H1 (cell line): ENCODE measurements at regions not wholly inside any gene's neighbourhood (a gene's known extent, or its start where the extent isn't known, plus 50 kb on each side); places are given as distances from the start of the nearest gene placed in this dataset.

ENCODE experiments used
- CTCF ChIA-PET: fragments of 300-600 bp; sonication (Branson Sonifier 250); formaldehyde crosslinking; loops from one replicate; lab custom pipeline; 2021; ENCODE audit not compliant: partially characterized antibody; lab: Charles Lee
- POLR2A ChIA-PET: fragments of 300-600 bp; sonication (Branson Sonifier 250); formaldehyde crosslinking; loops from one replicate; lab custom pipeline; 2021; ENCODE audit warnings: inconsistent platforms; ENCODE audit not compliant: partially characterized antibody; lab: Charles Lee
- DNase-seq, 2 experiments: peaks; one replicate each; pipeline versions ENCODE4 v3.0.0 to v3.0.0-alpha.2; 2010 to 2022; ENCODE audit warnings: low spot score in 2 of 2, low read depth in 1 of 2, mixed read lengths in 1 of 2
- FAIRE-seq: peaks from 2 replicates; lab custom pipeline; 2011; peaks lifted over from hg19 to GRCh38; lab: Jason Lieb, UNC
- H2AFZ ChIP-seq: 2 replicates; pipeline ENCODE4 v1.8.1; 2012; ENCODE audit warnings: low read length, inconsistent platforms
- H2AK5ac ChIP-seq: 2 replicates; pipeline ENCODE4 v1.6.1; 2013; ENCODE audit warnings: low read depth, low read length
- H2BK120ac ChIP-seq: replicated peaks from 2 replicates; pipeline ENCODE3; 2013; ENCODE audit warnings: low read depth, low read length, inconsistent platforms
- H2BK12ac ChIP-seq: 2 replicates; pipeline ENCODE4 v1.6.1; 2013; ENCODE audit warnings: low read depth, low read length
- H2BK15ac ChIP-seq: 2 replicates; pipeline ENCODE4 v1.6.1; 2013; ENCODE audit warnings: low read length
- H2BK20ac ChIP-seq: 2 replicates; pipeline ENCODE4 v1.6.1; 2013; ENCODE audit warnings: low read length
- H2BK5ac ChIP-seq: 2 replicates; pipeline ENCODE4 v1.6.1; 2013; ENCODE audit warnings: low read depth, low read length
- H3K14ac ChIP-seq: 2 replicates; pipeline ENCODE4 v1.6.1; 2013; ENCODE audit warnings: inconsistent platforms; ENCODE audit not compliant: insufficient read length
- H3K18ac ChIP-seq: 2 replicates; pipeline ENCODE4 v1.6.1; 2013; ENCODE audit warnings: low read length; ENCODE audit errors: extremely low read depth
- H3K23ac ChIP-seq: 2 replicates; pipeline ENCODE4 v1.6.1; 2013; ENCODE audit warnings: inconsistent platforms; ENCODE audit not compliant: insufficient read length
- H3K23me2 ChIP-seq: 2 replicates; pipeline ENCODE4 v1.6.1; 2013; ENCODE audit warnings: low read depth, low read length
- H3K27ac ChIP-seq: 2 replicates; pipeline ENCODE4 v1.6.1; 2011; ENCODE audit warnings: low read depth, low read length, inconsistent platforms
- H3K27me3 ChIP-seq, 4 experiments: replicated peaks in 1 of 4; 1 replicate in 1 of 4; 2 replicates in 3 of 4; pipeline versions ENCODE4 v1.6.1 to v1.8.1; 2011 to 2013; ENCODE audit warnings: low read length in 3 of 4, mild to moderate bottlenecking in 3 of 4, inconsistent platforms in 2 of 4, mixed read lengths in 2 of 4, moderate library complexity in 1 of 4; ENCODE audit not compliant: control insufficient read depth in 3 of 4, insufficient read depth in 3 of 4; ENCODE audit errors: extremely low read depth in 1 of 4
- H3K36me3 ChIP-seq, 4 experiments: 2 replicates each; pipeline versions ENCODE4 v1.6.1 to v1.8.1; 2011 to 2013; ENCODE audit warnings: mild to moderate bottlenecking in 4 of 4, low read length in 3 of 4, moderate library complexity in 2 of 4, control low read depth in 1 of 4, inconsistent platforms in 1 of 4; ENCODE audit not compliant: insufficient read depth in 4 of 4, control insufficient read depth in 2 of 4
- H3K4ac ChIP-seq: replicated peaks from 2 replicates; pipeline ENCODE3; 2013; ENCODE audit warnings: low read length, low read depth, mixed read lengths, inconsistent platforms; ENCODE audit not compliant: insufficient read length
- H3K4me1 ChIP-seq, 4 experiments: replicated peaks in 1 of 4; 1 replicate in 1 of 4; 2 replicates in 3 of 4; pipeline versions ENCODE4 v1.6.1 to v1.8.1; 2011 to 2013; ENCODE audit warnings: low read length in 3 of 4, inconsistent platforms in 2 of 4, mixed read lengths in 1 of 4; ENCODE audit not compliant: insufficient read depth in 4 of 4, control insufficient read depth in 3 of 4
- H3K4me2 ChIP-seq, 2 experiments: 2 replicates each; pipeline versions ENCODE4 v1.6.1 to v1.8.1; 2011 to 2013; ENCODE audit warnings: low read depth in 2 of 2, low read length in 2 of 2, control low read depth in 1 of 2, inconsistent platforms in 1 of 2, mild to moderate bottlenecking in 1 of 2; ENCODE audit not compliant: insufficient read depth in 1 of 2
- H3K4me3 ChIP-seq, 4 experiments: fragments of 200-600, 300-600 bp in 1 of 4; sonication (generic), shearing (Covaris generic), sonication (Bioruptor Twin) in 1 of 4; 2 replicates each; pipeline versions ENCODE4 v1.5.1 to v1.8.1; 2011 to 2016; ENCODE audit warnings: low read length in 4 of 4, low read depth in 3 of 4, control low read depth in 2 of 4, inconsistent platforms in 2 of 4, mild to moderate bottlenecking in 2 of 4, mixed read lengths in 1 of 4, moderate library complexity in 1 of 4; ENCODE audit not compliant: insufficient read depth in 2 of 4; ENCODE audit errors: extremely low read depth in 1 of 4
- H3K56ac ChIP-seq: replicated peaks from 2 replicates; pipeline ENCODE3; 2013; ENCODE audit warnings: low read depth, mild to moderate bottlenecking, mixed read lengths, low read length, inconsistent platforms; ENCODE audit not compliant: insufficient read length
- H3K79me1 ChIP-seq: 2 replicates; pipeline ENCODE4 v1.6.1; 2013; ENCODE audit warnings: low read depth, low read length, control low read depth
- H3K79me2 ChIP-seq, 2 experiments: 2 replicates each; pipeline versions ENCODE4 v1.6.1 to v1.8.1; 2012 to 2013; ENCODE audit warnings: low read length in 2 of 2, mild to moderate bottlenecking in 2 of 2, inconsistent platforms in 1 of 2; ENCODE audit not compliant: insufficient read depth in 2 of 2, control insufficient read depth in 1 of 2
- H3K9ac ChIP-seq, 4 experiments: replicated peaks in 1 of 4; 1 replicate in 1 of 4; 2 replicates in 3 of 4; pipeline versions ENCODE4 v1.6.1 to v1.8.1; 2011 to 2013; ENCODE audit warnings: low read depth in 3 of 4, low read length in 3 of 4, control low read depth in 2 of 4, mild to moderate bottlenecking in 2 of 4, moderate library complexity in 2 of 4, inconsistent platforms in 1 of 4; ENCODE audit errors: extremely low read depth in 1 of 4
- H3K9me3 ChIP-seq, 2 experiments: 2 replicates each; pipeline versions ENCODE4 v1.6.1 to v1.8.1; 2012 to 2013; ENCODE audit warnings: mild to moderate bottlenecking in 2 of 2, moderate library complexity in 2 of 2, control low read depth in 1 of 2, inconsistent platforms in 1 of 2, low read depth in 1 of 2, low read length in 1 of 2, mixed read lengths in 1 of 2; ENCODE audit not compliant: insufficient read depth in 2 of 2
- H4K20me1 ChIP-seq, 2 experiments: replicated peaks in 1 of 2; 2 replicates each; pipeline versions ENCODE3 to v1.8.1; 2011 to 2013; ENCODE audit warnings: inconsistent platforms in 2 of 2, low read length in 2 of 2, mild to moderate bottlenecking in 1 of 2; ENCODE audit not compliant: insufficient read depth in 2 of 2, control insufficient read depth in 1 of 2
- H4K5ac ChIP-seq: 2 replicates; pipeline ENCODE4 v1.6.1; 2013; ENCODE audit warnings: low read length, low read depth, mixed read lengths, inconsistent platforms; ENCODE audit not compliant: insufficient read length
- H4K8ac ChIP-seq: 2 replicates; pipeline ENCODE4 v1.8.0; 2013; ENCODE audit warnings: mild to moderate bottlenecking, moderate library complexity, low read length, inconsistent platforms; ENCODE audit not compliant: insufficient read depth; ENCODE audit errors: extremely low read depth
- H4K91ac ChIP-seq: replicated peaks from 2 replicates; pipeline ENCODE3; 2013; ENCODE audit warnings: low read length, mixed read lengths, inconsistent platforms; ENCODE audit not compliant: insufficient read length
- CTCF ChIP-seq, 3 experiments: IDR thresholded peaks; 1 replicate in 2 of 3; 2 replicates in 1 of 3; pipeline versions ENCODE4 v1.5.1 to v1.6.1; 2011; ENCODE audit warnings: low read length in 3 of 3, mild to moderate bottlenecking in 3 of 3, inconsistent platforms in 2 of 3, low read depth in 1 of 3, moderate library complexity in 1 of 3; ENCODE audit not compliant: insufficient read depth in 1 of 3; ENCODE audit errors: control extremely low read depth in 1 of 3
- RAD21 ChIP-seq, 2 experiments: IDR thresholded peaks in 1 of 2; conservative IDR thresholded peaks in 1 of 2; 2 replicates each; pipeline ENCODE4 v1.6.1; 2011; ENCODE audit warnings: low read depth in 2 of 2, low read length in 2 of 2, improper control_type of control experiment in 1 of 2, inconsistent platforms in 1 of 2, mild to moderate bottlenecking in 1 of 2, moderate library complexity in 1 of 2
- TAF1 ChIP-seq: IDR thresholded peaks from 2 replicates; pipeline ENCODE4 v1.6.1; 2011; ENCODE audit warnings: mild to moderate bottlenecking, low read depth, low read length
- TEAD4 ChIP-seq: IDR thresholded peaks from 2 replicates; pipeline ENCODE4 v1.6.1; 2012; ENCODE audit warnings: low read depth, low read length, inconsistent platforms, mixed read lengths
- WGBS, 2 experiments: shearing (Covaris generic) in 1 of 2; methylation state at CpG; one replicate each; pipeline versions ENCODE4 v1.1.6 to v1.1.7; 2013 to 2015; ENCODE audit warnings: low lambda C conversion rate in 2 of 2, mixed read lengths in 2 of 2, inconsistent platforms in 1 of 2, low coverage in 1 of 2, missing lambda C conversion rate in 1 of 2; ENCODE audit not compliant: insufficient replicate concordance in 2 of 2, insufficient coverage in 1 of 2, insufficient read length in 1 of 2; ENCODE audit errors: extremely low coverage in 1 of 2, missing lambda C conversion rate in 1 of 2; 5-methylcytosine and 5-hydroxymethylcytosine counted together

- no peak overlapping the region for H3K14ac ChIP-seq
- no peaks in the 10 kb centered on the region for H3K79me1 ChIP-seq
- no peaks in the 10 kb centered on the region; a peak in 1 of 7 replicates for H3K4me1 ChIP-seq
- ChIA-PET CTCF (interaction anchor here (0.6 to 1.5 kb wide), 14 partner anchors 10 to 309 kb away, joined by 3 to 6 read pairs (median 4); no protein-coding TSS in a partner anchor), POLR2A (no interaction called here)
- H2BK12ac ChIP-seq = no peak overlapping the region
- no peak overlapping the region for H2BK5ac ChIP-seq
- no peak overlapping the region for H3K18ac ChIP-seq
- H4K91ac ChIP-seq = no peak overlapping the region
- no peak overlapping the region for H3K4me2 ChIP-seq
- no peak overlapping the region for H2AK5ac ChIP-seq
- TF ChIP-seq RAD21 (IDR thresholded peaks at IDR 0.05 in 1 of 2, conservative IDR thresholded peaks at IDR 0.05 in 1 of 2; ENCODE audit: low read depth in 2 of 2, low read length in 2 of 2) (peak; percentile 58 to 62), TEAD4 (peak; percentile 44; the same call in 1 of the 2 replicates), CTCF (IDR thresholded peaks at IDR 0.05; ENCODE audit: control extremely low read depth in 1 of 3, insufficient read depth in 1 of 3, low read depth in 1 of 3, low read length in 3 of 3) (peak; percentile 53 to 59 (median 55)), TAF1 (no peak)
- no peak overlapping the region for H2BK120ac ChIP-seq
- H3K23me2 ChIP-seq = no peaks in the 10 kb centered on the region
- no peak overlapping the region for H3K23ac ChIP-seq
- 70 to 100% methylated on average over 1 to 2 of the region's 2 CpGs for WGBS, 2 experiments
- H4K5ac ChIP-seq = no peak overlapping the region
- FAIRE-seq (peak; percentile 63), DNase-seq (no peak)
- H3K27ac ChIP-seq = no peak overlapping the region
- no peaks in the 10 kb centered on the region for H3K27me3 ChIP-seq
- H3K4ac ChIP-seq = no peak overlapping the region
- H4K20me1 ChIP-seq = no peaks in the 10 kb centered on the region
- no peak overlapping the region for H3K9ac ChIP-seq
- H3K9me3 ChIP-seq = no peaks in the 10 kb centered on the region
- H3K4me3 ChIP-seq = no peak overlapping the region
- no peak overlapping the region for H4K8ac ChIP-seq
- no peaks in the 10 kb centered on the region for H3K36me3 ChIP-seq
- no peak overlapping the region for H2BK15ac ChIP-seq
- peak overlapping the region; percentile 82; the same call in 1 of the 2 replicates for H2AFZ ChIP-seq
- H3K79me2 ChIP-seq = no peaks in the 10 kb centered on the region
- H3K56ac ChIP-seq = no peak overlapping the region
- no peak overlapping the region for H2BK20ac ChIP-seq
Observed at GRCh38 chr3:176633511-176633910, 563.8 kb downstream of the TBL1XR1 start.
